GM19328 (cell line): ENCODE measurements at regions not wholly inside any gene's neighbourhood (a gene's known extent, or its start where the extent isn't known, plus 50 kb on each side); places are given as distances from the start of the nearest gene placed in this dataset.
"Not testable (repeated sequence)": the region's sequence is repeated elsewhere in the genome, so short reads cannot be mapped to it uniquely, and the experiment has no call there.

ENCODE experiments used
- ATAC-seq: cut with Tn5 transposase; IDR thresholded peaks from one replicate; pipeline ENCODE4 v1.9.1; 2021; ENCODE audit warnings: mild to moderate bottlenecking, moderate library complexity; ENCODE audit not compliant: unreplicated experiment

- ATAC-seq = no peak
Observed at GRCh38 chr4:181822005-181822375, 421.2 kb upstream of the TENM3 start.

- ATAC-seq = no peak
Observed at GRCh38 chr4:181823183-181823582, 420.0 kb upstream of the TENM3 start.

- ATAC-seq = no peak
Observed at GRCh38 chr4:181823645-181824044, 419.6 kb upstream of the TENM3 start.

- no peak for ATAC-seq
Observed at GRCh38 chr4:181825564-181825963, 417.6 kb upstream of the TENM3 start.

- no peak for ATAC-seq
Observed at GRCh38 chr4:181827246-181827645, 416.0 kb upstream of the TENM3 start.

- no peak for ATAC-seq
Observed at GRCh38 chr4:181830404-181831035, 412.7 kb upstream of the TENM3 start.

GRCh38 chr4:181834071-181834470 lies 409.1 kb upstream of the TENM3 start:
- ATAC-seq = no peak

GRCh38 chr4:181835348-181835747 lies 407.9 kb upstream of the TENM3 start:
- ATAC-seq = no peak

GRCh38 chr4:181838253-181838652 lies 404.9 kb upstream of the TENM3 start:
- no peak for ATAC-seq

- ATAC-seq = not testable (repeated sequence)
Observed at GRCh38 chr4:181843797-181844196, 399.4 kb upstream of the TENM3 start.

GRCh38 chr4:181845617-181846016 lies 397.6 kb upstream of the TENM3 start:
- ATAC-seq = no peak

GRCh38 chr4:181846934-181847333 lies 396.3 kb upstream of the TENM3 start:
- no peak for ATAC-seq

- no peak for ATAC-seq
Observed at GRCh38 chr4:181848357-181848756, 394.8 kb upstream of the TENM3 start.

GRCh38 chr4:181849472-181849871 lies 393.7 kb upstream of the TENM3 start:
- no peak for ATAC-seq

- ATAC-seq = no peak
Observed at GRCh38 chr4:181853881-181854511, 389.2 kb upstream of the TENM3 start.

GRCh38 chr4:181855307-181855706 lies 387.9 kb upstream of the TENM3 start:
- ATAC-seq = no peak

GRCh38 chr4:181857471-181857870 lies 385.7 kb upstream of the TENM3 start:
- ATAC-seq = not testable (repeated sequence)

GRCh38 chr4:181858741-181859140 lies 384.5 kb upstream of the TENM3 start:
- ATAC-seq = no peak

GRCh38 chr4:181859439-181859838 lies 383.8 kb upstream of the TENM3 start:
- no peak for ATAC-seq

GRCh38 chr4:181860157-181860556 lies 383.0 kb upstream of the TENM3 start:
- no peak for ATAC-seq

GRCh38 chr4:181860668-181861067 lies 382.5 kb upstream of the TENM3 start:
- ATAC-seq = no peak

- no peak for ATAC-seq
Observed at GRCh38 chr4:181863856-181864255, 379.3 kb upstream of the TENM3 start.

- no peak for ATAC-seq
Observed at GRCh38 chr4:181870326-181870725, 372.9 kb upstream of the TENM3 start.
